GM18951 (cell line): ENCODE measurements at regions not wholly inside any gene's neighbourhood (a gene's known extent, or its start where the extent isn't known, plus 50 kb on each side); places are given as distances from the start of the nearest gene placed in this dataset.
"Not testable (repeated sequence)": the region's sequence is repeated elsewhere in the genome, so short reads cannot be mapped to it uniquely, and the experiment has no call there.

Experiments
- POLR2A ChIP-seq: IDR thresholded peaks from 4 replicates; pipeline ENCODE4 v1.6.1; 2011; ENCODE audit warnings: mild to moderate bottlenecking; ENCODE audit not compliant: insufficient read length, insufficient read depth; ENCODE audit errors: extremely low read depth
- in situ Hi-C: fragments of 300-500 bp; cut with MboI; formaldehyde crosslinking; loops from one replicate; pipeline ENCODE4 v1.12.0; 2022; ENCODE audit warnings: low sequenced_read_pairs, mixed read lengths, inconsistent platforms; ENCODE audit not compliant: unreplicated experiment

GRCh38 chr4:110424144-110424543, 51.8 kb upstream of the ENPEP start:
- no peak for TF ChIP-seq POLR2A

DNA sequence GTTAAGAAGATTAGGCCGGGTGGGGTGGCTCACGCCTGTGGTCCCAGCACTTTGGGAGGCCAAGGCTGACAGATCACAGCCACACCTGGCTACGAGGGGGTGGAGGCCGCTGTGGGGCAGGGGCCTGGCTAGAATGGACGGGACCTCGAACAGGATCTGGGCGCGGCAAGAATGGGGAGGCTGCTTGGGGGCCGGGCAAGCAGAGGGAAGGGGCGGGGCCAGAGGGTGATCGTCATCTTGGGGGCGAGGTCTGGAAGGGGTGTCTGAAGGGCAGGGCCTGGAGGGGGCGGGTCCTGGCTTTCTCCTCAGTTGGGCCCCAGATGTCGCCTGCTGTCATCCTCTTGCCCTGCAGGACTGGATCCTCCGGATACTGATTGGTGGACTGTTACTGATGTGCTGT, 57.3 kb upstream of the ENPEP start:
- no peak for TF ChIP-seq POLR2A
- in situ Hi-C loops: no loop called here

More at GRCh38 chr4:110424144-110424543, 51.8 kb upstream of the ENPEP start:
- in situ Hi-C loops: no loop called here

DNA sequence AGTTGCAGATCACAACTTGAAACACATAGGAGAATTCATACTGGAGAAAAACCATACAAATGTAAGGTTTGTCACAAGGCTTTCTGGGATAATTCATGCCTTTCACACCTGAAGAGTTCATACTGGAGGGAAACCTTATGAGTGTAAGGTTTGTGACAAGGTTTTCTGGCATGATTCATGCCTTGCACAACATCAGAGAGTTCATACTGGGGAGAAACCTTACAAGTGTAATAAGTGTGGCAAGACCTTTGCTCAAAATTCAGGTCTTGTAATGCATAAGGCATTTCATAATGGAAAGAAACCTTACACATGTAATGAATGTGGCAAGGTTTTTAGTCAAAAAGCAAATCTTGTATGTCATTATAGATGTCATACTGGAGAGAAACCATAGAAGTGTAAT, 58.8 kb upstream of the ENPEP start:
- in situ Hi-C loops: no loop called here
- no peak for TF ChIP-seq POLR2A

GRCh38 chr4:110415478-110415877, 60.5 kb upstream of the ENPEP start:
- no peak for TF ChIP-seq POLR2A
- in situ Hi-C loops: no loop called here

DNA sequence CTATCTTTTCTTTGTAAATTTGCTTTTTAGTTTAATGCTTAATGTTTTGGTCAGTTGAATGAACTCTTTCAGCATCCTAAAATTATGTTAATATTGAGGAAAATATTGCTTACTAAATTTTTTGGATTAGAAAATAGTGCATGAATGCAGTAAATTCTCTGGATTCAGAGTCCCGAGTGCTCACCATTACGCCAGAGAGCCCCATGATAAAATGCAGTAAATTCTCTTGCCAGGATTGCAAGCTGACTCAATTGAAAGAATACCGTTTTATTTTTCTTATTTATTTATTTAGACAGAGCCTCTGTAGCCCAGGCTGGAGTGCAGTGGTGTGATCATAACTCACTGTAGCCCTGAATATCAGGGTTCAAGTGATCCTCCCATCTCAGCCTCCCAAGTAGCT, 60.9 kb upstream of the ENPEP start:
- in situ Hi-C loops: no loop called here
- no peak for TF ChIP-seq POLR2A

GRCh38 chr4:110414561-110414920, 61.4 kb upstream of the ENPEP start:
- no peak for TF ChIP-seq POLR2A
- in situ Hi-C loops: no loop called here

DNA sequence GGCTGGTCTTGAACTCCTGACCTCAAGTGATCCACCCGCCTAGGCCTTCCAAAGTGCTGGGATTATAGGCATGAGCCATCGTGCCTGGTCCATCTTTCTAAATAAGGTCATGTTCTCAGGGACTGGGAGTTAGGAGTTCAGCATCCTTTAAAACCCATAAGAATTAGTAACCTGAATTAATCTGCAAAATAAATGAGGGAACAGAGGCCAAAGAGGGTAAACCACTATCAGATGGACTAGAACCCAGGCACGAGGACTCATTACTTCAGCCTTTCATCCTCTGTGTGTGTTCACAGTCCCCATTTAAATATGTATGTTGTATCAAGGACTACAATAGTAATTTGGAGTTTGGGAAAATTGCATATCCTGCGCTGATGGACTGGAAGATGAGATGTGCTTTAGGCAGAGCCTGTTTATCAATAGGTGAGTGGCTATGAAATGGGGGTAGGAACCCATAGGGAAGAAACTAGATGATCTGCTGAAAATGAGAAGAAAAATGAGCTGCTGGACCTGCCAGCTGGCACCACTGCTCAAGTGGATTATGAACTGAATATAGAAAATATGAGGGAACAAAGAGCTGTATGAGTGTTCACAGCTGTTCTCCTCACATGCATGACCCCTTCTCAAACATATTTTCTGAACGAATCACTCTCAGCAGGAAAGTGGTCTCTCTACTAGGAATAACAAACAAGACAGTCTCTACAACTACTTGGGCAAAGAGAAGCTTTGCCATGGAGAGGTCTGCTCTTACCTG, 62.0 kb upstream of the ENPEP start:
- in situ Hi-C loops: not testable (repeated sequence)

DNA sequence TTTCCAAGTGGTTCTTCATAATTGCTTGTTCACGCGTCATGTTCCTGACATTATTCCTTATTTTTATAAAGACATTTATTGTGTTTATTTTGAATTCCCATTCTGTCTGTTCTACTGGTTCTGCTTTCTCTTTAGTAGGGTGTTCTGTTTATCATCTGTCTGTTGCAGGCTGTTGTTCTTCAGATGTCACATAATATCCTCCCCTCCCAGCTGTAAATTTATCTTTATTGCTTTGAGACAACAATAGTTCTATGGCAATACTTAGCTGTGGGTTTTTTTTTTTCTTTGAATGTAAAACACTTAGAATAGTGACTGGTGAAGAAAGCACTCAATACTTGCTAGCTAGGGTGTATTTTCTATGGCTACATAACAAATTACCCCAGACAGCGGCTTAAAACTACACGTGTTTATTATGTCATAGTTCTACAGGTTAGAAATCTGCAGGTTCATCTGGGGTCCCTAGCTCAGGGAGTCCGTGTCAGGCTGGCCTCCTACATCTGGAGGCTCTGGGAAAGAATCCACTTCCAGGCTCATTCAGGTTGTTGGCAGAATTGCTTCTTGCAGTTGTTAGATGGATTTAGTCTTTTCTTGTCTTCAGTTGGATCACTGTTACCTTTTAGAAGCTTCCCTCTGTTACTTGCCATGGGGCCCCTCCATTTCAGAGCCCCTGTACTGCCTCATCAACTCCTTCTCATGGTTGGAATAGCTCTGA, 63.4 kb upstream of the ENPEP start:
- no peak for TF ChIP-seq POLR2A
- in situ Hi-C loops: no loop called here

GRCh38 chr4:110411574-110412011, 64.4 kb upstream of the ENPEP start:
- TF ChIP-seq POLR2A: no peak
- in situ Hi-C loops: no loop called here

DNA sequence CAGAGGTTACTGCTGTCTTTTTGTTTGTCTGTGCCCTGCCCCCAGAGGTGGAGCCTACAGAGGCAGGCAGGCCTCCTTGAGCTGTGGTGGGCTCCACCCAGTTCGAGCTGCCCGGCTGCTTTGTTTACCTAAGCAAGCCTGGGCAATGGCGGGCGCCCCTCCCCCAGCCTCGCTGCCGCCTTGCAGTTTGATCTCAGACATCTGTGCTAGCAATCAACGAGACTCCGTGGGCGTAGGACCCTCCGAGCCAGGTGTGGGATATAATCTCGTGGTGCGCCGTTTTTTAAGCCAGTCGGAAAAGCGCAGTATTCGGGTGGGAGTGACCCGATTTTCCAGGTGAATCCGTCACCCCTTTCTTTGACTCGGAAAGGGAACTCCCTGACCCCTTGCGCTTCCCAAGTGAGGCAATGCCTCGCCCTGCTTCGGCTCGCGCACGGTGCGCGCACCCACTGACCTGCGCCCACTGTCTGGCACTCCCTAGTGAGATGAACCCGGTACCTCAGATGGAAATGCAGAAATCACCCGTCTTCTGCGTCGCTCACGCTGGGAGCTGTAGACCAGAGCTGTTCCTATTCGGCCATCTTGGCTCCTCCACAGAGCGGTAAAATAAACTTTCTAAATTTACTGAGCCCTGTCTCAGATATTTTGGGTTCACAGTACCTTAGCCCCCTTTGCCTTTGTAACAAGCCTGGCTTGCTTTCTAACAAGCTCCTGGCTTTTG, 64.9 kb upstream of the ENPEP start:
- in situ Hi-C loops: not testable (repeated sequence)

DNA sequence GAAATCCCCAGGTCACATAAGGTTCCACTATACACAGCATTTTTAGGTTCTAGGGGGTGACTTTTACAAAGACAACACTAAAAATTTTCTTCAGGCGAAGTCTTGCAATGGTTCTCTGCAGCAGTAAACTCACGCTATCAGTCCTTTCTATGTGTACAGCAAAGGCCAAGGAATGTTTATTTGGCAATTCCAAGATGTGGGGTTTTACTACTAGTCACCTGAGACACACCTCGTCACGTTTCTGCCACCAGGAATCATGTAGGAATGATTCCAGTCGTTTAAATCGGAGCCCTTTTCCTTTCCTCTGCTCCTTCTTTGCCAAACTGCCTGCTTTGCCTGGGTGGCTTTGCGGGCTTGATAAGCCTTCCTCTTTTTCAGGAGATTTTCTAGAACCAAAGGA, 75.9 kb upstream of the ENPEP start:
- no peak for TF ChIP-seq POLR2A
- in situ Hi-C loops: no loop called here

- in situ Hi-C loops: not testable (repeated sequence)
These were observed 76.9 kb upstream of the ENPEP start for GRCh38 chr4:110399046-110399445.

GRCh38 chr4:110396963-110397362, 79.0 kb upstream of the ENPEP start:
- in situ Hi-C loops: no loop called here
- TF ChIP-seq POLR2A: no peak

GRCh38 chr4:110395421-110395820, 80.5 kb upstream of the ENPEP start:
- TF ChIP-seq POLR2A: no peak

More at GRCh38 chr4:110395421-110395820, 80.5 kb upstream of the ENPEP start:
- in situ Hi-C loops: no loop called here
